NB4 (cell line): ENCODE measurements at regions not wholly inside any gene's neighbourhood (a gene's known extent, or its start where the extent isn't known, plus 50 kb on each side); places are given as distances from the start of the nearest gene placed in this dataset.

Source experiments
- MYC ChIP-seq: IDR thresholded peaks from 2 replicates; pipeline ENCODE4 v1.6.1; 2011; ENCODE audit warnings: low read depth, low read length
- TF ChIP-seq, protein P1 (sequence below): IDR thresholded peaks from one replicate; pipeline ENCODE4 v1.5.1; 2012; ENCODE audit warnings: low read depth, low read length

DNA sequence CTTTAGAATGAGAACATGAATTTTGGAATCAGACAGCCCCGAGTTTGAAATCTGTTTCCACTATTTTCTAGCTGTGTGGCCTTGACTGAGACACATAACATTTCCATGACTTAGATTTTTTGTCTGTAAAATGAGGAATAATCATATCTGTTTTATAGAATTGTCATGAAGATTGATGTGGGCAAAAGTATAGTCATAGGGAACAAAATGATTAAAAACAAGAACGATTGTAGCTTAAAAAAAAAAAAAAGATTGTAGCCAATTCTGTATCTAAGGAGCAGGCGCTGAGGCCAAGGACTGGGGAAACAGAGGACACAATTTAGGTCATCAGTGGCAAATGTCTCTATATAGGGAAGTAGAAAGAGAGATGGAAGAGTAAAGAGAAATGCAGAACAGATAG, 201.6 kb upstream of the C1QTNF7 start:
- TF ChIP-seq, protein P1, sequence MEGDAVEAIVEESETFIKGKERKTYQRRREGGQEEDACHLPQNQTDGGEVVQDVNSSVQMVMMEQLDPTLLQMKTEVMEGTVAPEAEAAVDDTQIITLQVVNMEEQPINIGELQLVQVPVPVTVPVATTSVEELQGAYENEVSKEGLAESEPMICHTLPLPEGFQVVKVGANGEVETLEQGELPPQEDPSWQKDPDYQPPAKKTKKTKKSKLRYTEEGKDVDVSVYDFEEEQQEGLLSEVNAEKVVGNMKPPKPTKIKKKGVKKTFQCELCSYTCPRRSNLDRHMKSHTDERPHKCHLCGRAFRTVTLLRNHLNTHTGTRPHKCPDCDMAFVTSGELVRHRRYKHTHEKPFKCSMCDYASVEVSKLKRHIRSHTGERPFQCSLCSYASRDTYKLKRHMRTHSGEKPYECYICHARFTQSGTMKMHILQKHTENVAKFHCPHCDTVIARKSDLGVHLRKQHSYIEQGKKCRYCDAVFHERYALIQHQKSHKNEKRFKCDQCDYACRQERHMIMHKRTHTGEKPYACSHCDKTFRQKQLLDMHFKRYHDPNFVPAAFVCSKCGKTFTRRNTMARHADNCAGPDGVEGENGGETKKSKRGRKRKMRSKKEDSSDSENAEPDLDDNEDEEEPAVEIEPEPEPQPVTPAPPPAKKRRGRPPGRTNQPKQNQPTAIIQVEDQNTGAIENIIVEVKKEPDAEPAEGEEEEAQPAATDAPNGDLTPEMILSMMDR = no peak
- TF ChIP-seq MYC = no peak
